Psoas muscle (tissue), 7 donors: ENCODE measurements at regions not wholly inside any gene's neighbourhood (a gene's known extent, or its start where the extent isn't known, plus 50 kb on each side); places are given as distances from the start of the nearest gene placed in this dataset.

Experiments used
- ATAC-seq, 4 donors: fragments of 200-7000 bp; cut with Tn5 transposase; one replicate each; pipeline ENCODE4 v1.9.1; 2020; ENCODE audit warnings: moderate library complexity in 3 of 4, mild to moderate bottlenecking in 2 of 4
- DNase-seq, 2 donors: peaks; one replicate each; pipeline ENCODE4 v3.0.0-alpha.2; 2020
- H3K27ac ChIP-seq: fragments of 200-600 bp; one replicate; pipeline ENCODE4 v1.8.0; 2022
- H3K27me3 ChIP-seq, 3 donors: fragments of 200-600 bp in 1 of 3; one replicate each; pipeline versions ENCODE4 v1.6.1 to v1.8.0; 2013 to 2022; ENCODE audit warnings: low read length in 2 of 3, mild to moderate bottlenecking in 2 of 3, moderate library complexity in 1 of 3; ENCODE audit not compliant: insufficient read depth in 3 of 3
- H3K36me3 ChIP-seq, 2 donors: fragments of 200-600 bp in 1 of 2; one replicate each; pipeline versions ENCODE4 v1.6.1 to v1.8.0; 2013 to 2022; ENCODE audit warnings: low read depth in 1 of 2, mild to moderate bottlenecking in 1 of 2, moderate library complexity in 1 of 2; ENCODE audit not compliant: insufficient read depth in 1 of 2
- H3K4me1 ChIP-seq: fragments of 200-600 bp; one replicate; pipeline ENCODE4 v1.8.0; 2022
- H3K4me3 ChIP-seq: fragments of 200-600 bp; one replicate; pipeline ENCODE4 v1.8.0; 2022; ENCODE audit warnings: mild to moderate bottlenecking
- H3K9me3 ChIP-seq: fragments of 200-600 bp; one replicate; pipeline ENCODE4 v1.8.0; 2022
- WGBS, 3 donors: extraction: QIAGEN DNeasy Blood & Tissue Kit; methylation state at CpG; one replicate each; pipeline versions ENCODE4 v1.1.6 to v1.1.7; 2013; 5-methylcytosine and 5-hydroxymethylcytosine counted together
- intact Hi-C, 2 donors: fragments of 100-400 bp; cut with DNase I; formaldehyde crosslinking; loops; one replicate each; pipeline versions ENCODE4 v1.11.0 to v1.14.2; 2022
- TF ChIP-seq, protein P1 (sequence below): fragments of 200-600 bp; IDR thresholded peaks from one replicate; pipeline ENCODE4 v1.8.0; 2022; ENCODE audit warnings: antibody characterized with exemption
- donor health status: healthy with polysubstance abuse.
- donor health status: DM: no; HTN: no; CAD: no; lungs with moderate emphysema.
- donor health status: Bipolar disorder and iron deficiency.
- donor health status: healthy.
- donor health status: DM: yes; HTN: yes; CAD: no.
- donor health status: DM: no; HTN: no; CAD: no.
- donor health status: DM: yes; HTN: yes; CAD: no.

DNA sequence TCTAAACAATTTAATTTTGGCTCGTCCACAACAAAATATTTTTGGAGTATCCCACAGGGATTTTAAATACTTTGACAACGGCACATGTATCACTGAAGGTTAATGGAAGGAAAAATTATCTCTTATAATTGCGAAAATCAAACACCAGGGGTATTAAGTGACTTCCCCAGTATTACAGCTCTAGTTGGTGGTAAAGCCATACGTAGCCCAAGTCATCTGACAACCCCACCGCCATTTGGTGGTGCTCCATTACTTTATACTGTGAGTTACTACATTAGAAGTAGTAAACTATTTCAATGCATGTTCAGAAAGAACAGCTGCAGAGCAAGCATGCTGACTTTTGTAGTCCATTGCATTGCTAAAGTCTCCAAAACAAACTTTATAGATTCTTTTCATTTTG is 179.7 kb downstream of the HGF start:
- H3K9me3 ChIP-seq: no peaks in the 10 kb centered on the region
- ATAC-seq (no peak), DNase-seq (no peak)
- intact Hi-C loops: no loop called here
- H3K27ac ChIP-seq: no peak overlapping the region
- no peaks in the 10 kb centered on the region for H3K36me3 ChIP-seq
- WGBS, 3 donors: 33 to 42% (median 39%) methylated on average over 5 of the region's 5 CpGs
- H3K27me3 ChIP-seq: no peaks in the 10 kb centered on the region
- no peaks in the 10 kb centered on the region for H3K4me1 ChIP-seq
- TF ChIP-seq, protein P1, sequence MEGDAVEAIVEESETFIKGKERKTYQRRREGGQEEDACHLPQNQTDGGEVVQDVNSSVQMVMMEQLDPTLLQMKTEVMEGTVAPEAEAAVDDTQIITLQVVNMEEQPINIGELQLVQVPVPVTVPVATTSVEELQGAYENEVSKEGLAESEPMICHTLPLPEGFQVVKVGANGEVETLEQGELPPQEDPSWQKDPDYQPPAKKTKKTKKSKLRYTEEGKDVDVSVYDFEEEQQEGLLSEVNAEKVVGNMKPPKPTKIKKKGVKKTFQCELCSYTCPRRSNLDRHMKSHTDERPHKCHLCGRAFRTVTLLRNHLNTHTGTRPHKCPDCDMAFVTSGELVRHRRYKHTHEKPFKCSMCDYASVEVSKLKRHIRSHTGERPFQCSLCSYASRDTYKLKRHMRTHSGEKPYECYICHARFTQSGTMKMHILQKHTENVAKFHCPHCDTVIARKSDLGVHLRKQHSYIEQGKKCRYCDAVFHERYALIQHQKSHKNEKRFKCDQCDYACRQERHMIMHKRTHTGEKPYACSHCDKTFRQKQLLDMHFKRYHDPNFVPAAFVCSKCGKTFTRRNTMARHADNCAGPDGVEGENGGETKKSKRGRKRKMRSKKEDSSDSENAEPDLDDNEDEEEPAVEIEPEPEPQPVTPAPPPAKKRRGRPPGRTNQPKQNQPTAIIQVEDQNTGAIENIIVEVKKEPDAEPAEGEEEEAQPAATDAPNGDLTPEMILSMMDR: no peak
- H3K4me3 ChIP-seq: no peak overlapping the region

DNA sequence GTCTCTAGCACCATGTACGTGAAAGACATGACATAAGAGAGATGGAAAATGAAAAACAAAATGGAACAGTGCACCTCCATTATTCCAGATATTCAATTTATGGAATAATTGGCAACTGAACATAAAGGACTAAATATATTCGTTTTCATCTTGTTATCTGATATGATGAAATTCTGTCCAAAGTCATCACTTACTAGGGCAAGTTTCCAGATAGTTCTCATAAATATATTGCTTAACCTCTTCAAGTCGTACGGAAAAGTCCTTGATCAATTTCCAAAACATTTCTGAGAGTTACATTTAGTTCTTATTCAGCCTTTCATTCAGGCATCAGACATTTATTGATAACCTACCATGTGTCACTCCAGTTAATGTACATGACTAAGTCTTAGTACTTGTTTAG is 185.2 kb downstream of the HGF start:
- H3K36me3 ChIP-seq: no peaks in the 10 kb centered on the region
- intact Hi-C loops: no loop called here
- TF ChIP-seq, protein P1: no peak
- no peaks in the 10 kb centered on the region for H3K27me3 ChIP-seq
- H3K4me1 ChIP-seq: no peaks in the 10 kb centered on the region
- H3K9me3 ChIP-seq: no peaks in the 10 kb centered on the region
- no peak overlapping the region for H3K27ac ChIP-seq
- ATAC-seq (no peak), DNase-seq (no peak)
- WGBS, 3 donors: 57 to 69% (median 59%) methylated on average over 4 of the region's 4 CpGs
- no peak overlapping the region for H3K4me3 ChIP-seq

- Histone ChIP-seq H3K27ac (no peak overlapping the region), H3K4me3 (no peak overlapping the region), H3K36me3 (no peaks in the 10 kb centered on the region), H3K27me3 (no peaks in the 10 kb centered on the region), H3K4me1 (no peaks in the 10 kb centered on the region), H3K9me3 (no peaks in the 10 kb centered on the region)
- WGBS, 3 donors: 83 to 86% (median 83%) methylated on average over 2 of the region's 2 CpGs
- TF ChIP-seq, protein P1: no peak
- DNase-seq: no peak
- no peak for ATAC-seq
- intact Hi-C loops: no loop called here
These were observed 185.8 kb downstream of the HGF start for GRCh38 chr7:81583882-81584533.

GRCh38 chr7:81583090-81583489 is 186.8 kb downstream of the HGF start:
- WGBS, 3 donors: 53 to 81% (median 64%) methylated on average over 1 of the region's 1 CpG
- DNase-seq: no peak
- Histone ChIP-seq H3K27me3 (no peaks in the 10 kb centered on the region), H3K4me3 (no peak overlapping the region), H3K27ac (no peak overlapping the region), H3K36me3 (no peaks in the 10 kb centered on the region), H3K9me3 (no peaks in the 10 kb centered on the region), H3K4me1 (no peaks in the 10 kb centered on the region)
- intact Hi-C loops: no loop called here
- ATAC-seq: no peak
- TF ChIP-seq, protein P1: no peak
